CD14-positive monocyte (primary cell): ENCODE measurements at regions not wholly inside any gene's neighbourhood (a gene's known extent, or its start where the extent isn't known, plus 50 kb on each side); places are given as distances from the start of the nearest gene placed in this dataset.

Source experiments
- DNase-seq, 3 donors: peaks; one replicate each; pipeline ENCODE4 v3.0.0-alpha.2; 2011 to 2022
- H2AFZ ChIP-seq: 2 replicates; pipeline ENCODE4 v1.6.0; 2012; ENCODE audit warnings: mild to moderate bottlenecking, low read depth, low read length, inconsistent platforms; ENCODE audit not compliant: insufficient read depth, poor library complexity, severe bottlenecking
- H3K27ac ChIP-seq, 2 donors: 1 replicate in 1 of 2; 2 replicates in 1 of 2; pipeline ENCODE4 v1.5.1; 2012 to 2013; ENCODE audit warnings: low read length in 2 of 2, control low read depth in 1 of 2, inconsistent platforms in 1 of 2, low read depth in 1 of 2, mild to moderate bottlenecking in 1 of 2
- H3K27me3 ChIP-seq, 2 donors: one replicate each; pipeline versions ENCODE4 v1.6.0 to v1.6.1; 2011 to 2013; ENCODE audit warnings: low read length in 2 of 2; ENCODE audit not compliant: control insufficient read depth in 2 of 2, insufficient read depth in 2 of 2
- H3K36me3 ChIP-seq, 2 donors: replicated peaks in 1 of 2; 1 replicate in 1 of 2; 2 replicates in 1 of 2; pipeline versions ENCODE4 v1.5.1 to v1.6.1; 2012 to 2013; ENCODE audit warnings: low read length in 2 of 2, control low read depth in 1 of 2, inconsistent platforms in 1 of 2, mild to moderate bottlenecking in 1 of 2; ENCODE audit not compliant: insufficient read depth in 2 of 2, control insufficient read depth in 1 of 2
- H3K4me1 ChIP-seq, 2 donors: 1 replicate in 1 of 2; 2 replicates in 1 of 2; pipeline versions ENCODE4 v1.5.1 to v1.6.1; 2012 to 2013; ENCODE audit warnings: low read length in 2 of 2, control low read depth in 1 of 2, inconsistent platforms in 1 of 2, mild to moderate bottlenecking in 1 of 2, moderate library complexity in 1 of 2; ENCODE audit not compliant: insufficient read depth in 2 of 2, control insufficient read depth in 1 of 2
- H3K4me2 ChIP-seq: replicated peaks from 2 replicates; pipeline ENCODE3; 2012; ENCODE audit warnings: low read length, moderate library complexity, mild to moderate bottlenecking; ENCODE audit not compliant: poor library complexity, severe bottlenecking; ENCODE audit errors: extremely low read depth
- H3K4me3 ChIP-seq, 3 experiments: fragments of 200-600 bp in 1 of 3; sonication (generic) in 1 of 3; replicated peaks in 1 of 3; 1 replicate in 2 of 3; 2 replicates in 1 of 3; pipeline ENCODE4 v1.5.1; 2011 to 2013; ENCODE audit warnings: low read length in 3 of 3, mild to moderate bottlenecking in 3 of 3, control low read depth in 2 of 3, low read depth in 2 of 3, inconsistent platforms in 1 of 3, moderate library complexity in 1 of 3
- H3K79me2 ChIP-seq: 2 replicates; pipeline ENCODE4 v1.6.0; 2012; ENCODE audit warnings: mild to moderate bottlenecking, control low read depth, inconsistent platforms, low read length, moderate library complexity; ENCODE audit not compliant: insufficient read depth
- H3K9ac ChIP-seq: 2 replicates; pipeline ENCODE4 v1.6.0; 2017; ENCODE audit warnings: low read length, mild to moderate bottlenecking; ENCODE audit not compliant: insufficient read depth, poor library complexity, severe bottlenecking
- H3K9me3 ChIP-seq, 2 donors: replicated peaks in 1 of 2; 1 replicate in 1 of 2; 2 replicates in 1 of 2; pipeline versions ENCODE4 v1.5.1 to v1.6.1; 2012 to 2013; ENCODE audit warnings: low read length in 2 of 2, control low read depth in 1 of 2; ENCODE audit not compliant: control insufficient read depth in 1 of 2, insufficient read depth in 1 of 2
- H4K20me1 ChIP-seq: 2 replicates; pipeline ENCODE4 v1.6.0; 2012; ENCODE audit warnings: mild to moderate bottlenecking, low read length, control low read depth, moderate library complexity; ENCODE audit not compliant: insufficient read depth
- H3K27ac Mint-ChIP-seq, 7 donors: one replicate each; pipeline ENCODE4 v1.8.0; 2020; ENCODE audit warnings: mild to moderate bottlenecking in 7 of 7, mixed read lengths in 7 of 7, moderate library complexity in 6 of 7, inconsistent platforms in 2 of 7
- H3K27me3 Mint-ChIP-seq, 3 donors: one replicate each; pipeline ENCODE4 v1.8.0; 2021 to 2022; ENCODE audit warnings: low read depth in 3 of 3, mild to moderate bottlenecking in 3 of 3, mixed read lengths in 3 of 3, moderate library complexity in 3 of 3, inconsistent platforms in 1 of 3
- H3K36me3 Mint-ChIP-seq, 2 donors: one replicate each; pipeline ENCODE4 v1.8.0; 2020; ENCODE audit warnings: mixed read lengths in 2 of 2, inconsistent platforms in 1 of 2, mild to moderate bottlenecking in 1 of 2
- H3K4me1 Mint-ChIP-seq: one replicate; pipeline ENCODE4 v1.8.0; 2020; ENCODE audit warnings: mild to moderate bottlenecking, mixed read lengths
- H3K4me3 Mint-ChIP-seq, 2 donors: one replicate each; pipeline ENCODE4 v1.8.0; 2020; ENCODE audit warnings: mild to moderate bottlenecking in 2 of 2, mixed read lengths in 2 of 2, moderate library complexity in 1 of 2
- H3K9me3 Mint-ChIP-seq, 7 donors: one replicate each; pipeline ENCODE4 v1.8.0; 2020 to 2022; ENCODE audit warnings: mixed read lengths in 7 of 7, mild to moderate bottlenecking in 6 of 7, moderate library complexity in 6 of 7, inconsistent platforms in 2 of 7
- WGBS: methylation state at CpG from one replicate; pipeline ENCODE4 v1.1.5; 2013; ENCODE audit warnings: missing lambda C conversion rate; ENCODE audit not compliant: insufficient coverage; 5-methylcytosine and 5-hydroxymethylcytosine counted together
- intact Hi-C, 2 donors: fragments of 100-400 bp; cut with micrococcal nuclease; formaldehyde crosslinking; loops; one replicate each; pipeline versions ENCODE4 v1.15.0 to v1.15.1; 2023
- TF ChIP-seq, protein P1 (sequence below): fragments of 200-600 bp; IDR thresholded peaks from one replicate; pipeline ENCODE4 v1.8.0; 2022; ENCODE audit warnings: antibody characterized with exemption, mild to moderate bottlenecking

DNA sequence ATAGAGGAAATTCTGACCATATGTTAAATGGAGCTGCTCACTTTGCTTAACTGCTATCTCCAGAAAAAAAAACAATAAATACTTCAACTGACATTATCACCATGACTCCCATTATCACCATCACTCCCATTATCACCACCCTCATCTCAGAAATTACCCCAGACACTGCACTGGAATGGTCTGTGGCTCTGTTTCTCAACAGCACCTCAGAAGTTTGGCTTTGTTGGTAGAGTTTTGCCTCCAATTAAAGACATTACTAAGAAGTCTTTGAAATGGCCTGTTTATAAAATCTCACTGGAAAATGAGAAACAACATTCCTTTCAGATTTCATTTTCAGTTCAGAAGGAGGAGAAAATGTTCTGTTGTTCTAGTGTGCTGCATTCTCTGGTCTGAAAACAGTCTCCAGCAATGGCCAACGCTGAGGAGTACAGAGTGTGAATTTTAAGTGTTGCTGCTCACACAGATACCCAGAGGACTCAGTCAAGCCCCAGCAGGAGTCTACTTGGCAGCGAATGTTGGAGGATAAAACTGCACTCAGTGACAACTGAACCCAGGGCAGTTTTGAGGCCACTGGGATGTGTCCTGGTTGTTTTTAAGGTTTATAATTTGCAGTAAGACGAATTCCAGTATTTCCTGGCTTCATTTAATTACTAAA, 364.5 kb upstream of the CDH2 start:
- Histone ChIP-seq H3K27ac (no peak overlapping the region), H3K79me2 (no peaks in the 10 kb centered on the region), H3K4me1 (no peaks in the 10 kb centered on the region), H3K9ac (no peak overlapping the region), H3K27me3 (no peaks in the 10 kb centered on the region), H3K9me3 (no peaks in the 10 kb centered on the region), H2AFZ (no peak overlapping the region), H4K20me1 (no peaks in the 10 kb centered on the region), H3K4me3 (no peak overlapping the region), H3K4me2 (no peak overlapping the region), H3K36me3 (no peaks in the 10 kb centered on the region)
- Mint-ChIP-seq H3K4me3 (no peak overlapping the region), H3K36me3 (no peaks in the 10 kb centered on the region), H3K27ac (no peak overlapping the region), H3K27me3 (no peaks in the 10 kb centered on the region), H3K4me1 (no peaks in the 10 kb centered on the region), H3K9me3 (peaks cover 2 to 11% (median 4%) of the 10 kb centered on the region in 7 donors)
- WGBS, result no CpG with 5 or more reads among the region's 3 CpGs
- TF ChIP-seq, protein P1, sequence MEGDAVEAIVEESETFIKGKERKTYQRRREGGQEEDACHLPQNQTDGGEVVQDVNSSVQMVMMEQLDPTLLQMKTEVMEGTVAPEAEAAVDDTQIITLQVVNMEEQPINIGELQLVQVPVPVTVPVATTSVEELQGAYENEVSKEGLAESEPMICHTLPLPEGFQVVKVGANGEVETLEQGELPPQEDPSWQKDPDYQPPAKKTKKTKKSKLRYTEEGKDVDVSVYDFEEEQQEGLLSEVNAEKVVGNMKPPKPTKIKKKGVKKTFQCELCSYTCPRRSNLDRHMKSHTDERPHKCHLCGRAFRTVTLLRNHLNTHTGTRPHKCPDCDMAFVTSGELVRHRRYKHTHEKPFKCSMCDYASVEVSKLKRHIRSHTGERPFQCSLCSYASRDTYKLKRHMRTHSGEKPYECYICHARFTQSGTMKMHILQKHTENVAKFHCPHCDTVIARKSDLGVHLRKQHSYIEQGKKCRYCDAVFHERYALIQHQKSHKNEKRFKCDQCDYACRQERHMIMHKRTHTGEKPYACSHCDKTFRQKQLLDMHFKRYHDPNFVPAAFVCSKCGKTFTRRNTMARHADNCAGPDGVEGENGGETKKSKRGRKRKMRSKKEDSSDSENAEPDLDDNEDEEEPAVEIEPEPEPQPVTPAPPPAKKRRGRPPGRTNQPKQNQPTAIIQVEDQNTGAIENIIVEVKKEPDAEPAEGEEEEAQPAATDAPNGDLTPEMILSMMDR, result no peak
- DNase-seq, result no peak
- intact Hi-C loops, result no loop called here

DNA sequence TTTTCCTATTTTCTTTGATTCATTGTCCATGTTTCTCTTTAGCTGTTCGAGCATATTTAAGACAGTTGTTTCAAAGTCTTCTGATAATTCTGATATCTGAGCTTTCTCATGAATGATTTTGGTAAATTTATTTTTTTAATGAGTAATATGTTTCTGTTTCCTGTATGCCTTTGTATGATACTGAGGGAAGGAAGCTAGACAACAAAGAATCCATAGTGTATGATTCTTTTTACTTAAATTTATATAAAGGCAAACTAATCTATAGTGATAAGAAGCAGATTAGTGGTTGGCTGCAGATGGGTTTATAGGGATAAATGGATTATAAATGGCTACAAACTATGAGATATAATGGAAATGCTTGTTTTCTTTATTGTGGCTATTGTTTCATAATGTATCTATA, 352.7 kb upstream of the CDH2 start:
- Mint-ChIP-seq H3K4me3 (no peak overlapping the region), H3K27ac (no peak overlapping the region), H3K27me3 (no peaks in the 10 kb centered on the region), H3K4me1 (no peaks in the 10 kb centered on the region), H3K9me3 (peaks cover 0 to 7% (median 3%) of the 10 kb centered on the region in 7 donors), H3K36me3 (no peaks in the 10 kb centered on the region)
- Histone ChIP-seq H3K4me1 (no peaks in the 10 kb centered on the region), H3K27me3 (no peaks in the 10 kb centered on the region), H4K20me1 (no peaks in the 10 kb centered on the region), H3K36me3 (no peaks in the 10 kb centered on the region), H3K9ac (no peak overlapping the region), H3K4me2 (no peak overlapping the region), H3K4me3 (no peak overlapping the region), H3K79me2 (no peaks in the 10 kb centered on the region), H3K27ac (no peak overlapping the region), H2AFZ (no peak overlapping the region), H3K9me3 (no peaks in the 10 kb centered on the region)
- TF ChIP-seq, protein P1, result no peak
- intact Hi-C loops, result no loop called here
- no CpG with 5 or more reads among the region's 1 CpG for WGBS
- DNase-seq, result no peak
